Panc1 (cell line): ENCODE measurements at regions not wholly inside any gene's neighbourhood (a gene's known extent, or its start where the extent isn't known, plus 50 kb on each side); places are given as distances from the start of the nearest gene placed in this dataset.

Experiments used
- ATAC-seq: fragments of 200-7000 bp; cut with Tn5 transposase; 2 replicates; pipeline ENCODE4 v1.9.1; 2020; ENCODE audit warnings: mild to moderate bottlenecking, moderate library complexity
- BruUV-seq: library from RNA; stranded (reverse); fragments of 400-500 nt; replicated peaks from 2 replicates; lab custom pipeline; 2021; lab: Mats Ljungman, UMichigan
- CTCF ChIA-PET: fragments of 300-600 bp; sonication (Branson Sonifier 250); formaldehyde crosslinking; loops from one replicate; lab custom pipeline; 2022; ENCODE audit warnings: antibody characterized with exemption; lab: Charles Lee
- POLR2A ChIA-PET: fragments of 300-600 bp; sonication (Branson Sonifier 250); formaldehyde crosslinking; loops from one replicate; lab custom pipeline; 2022; ENCODE audit warnings: antibody characterized with exemption; lab: Charles Lee
- DNase-seq: peaks from one replicate; pipeline ENCODE4 v3.0.0-alpha.2; 2010; ENCODE audit warnings: low read depth, low spot score
- H3K27ac ChIP-seq: 2 replicates; pipeline ENCODE4 v1.5.1; 2011; ENCODE audit warnings: mild to moderate bottlenecking, low read length, inconsistent platforms
- H3K27me3 ChIP-seq: fragments of 200-500 bp; sonication (Bioruptor generic); 2 replicates; pipeline ENCODE4 v1.6.0; 2014; ENCODE audit warnings: low read length, inconsistent platforms; ENCODE audit not compliant: control insufficient read depth, insufficient read depth
- H3K36me3 ChIP-seq: fragments of 200-500 bp; sonication (Bioruptor generic); 2 replicates; pipeline ENCODE4 v1.5.1; 2014; ENCODE audit warnings: inconsistent platforms, mild to moderate bottlenecking, low read length, moderate library complexity; ENCODE audit not compliant: control insufficient read depth, insufficient read depth
- H3K4me1 ChIP-seq: 2 replicates; pipeline ENCODE4 v1.5.1; 2011; ENCODE audit warnings: inconsistent platforms, mild to moderate bottlenecking, low read length, moderate library complexity; ENCODE audit not compliant: control insufficient read depth, insufficient read depth
- H3K4me3 ChIP-seq, 2 experiments: 2 replicates each; pipeline ENCODE4 v1.5.1; 2011 to 2012; ENCODE audit warnings: low read depth in 2 of 2, low read length in 2 of 2, mild to moderate bottlenecking in 2 of 2, inconsistent platforms in 1 of 2, moderate library complexity in 1 of 2
- H3K9me3 ChIP-seq: fragments of 200-500 bp; sonication (Bioruptor generic); 2 replicates; pipeline ENCODE4 v1.5.1; 2014; ENCODE audit warnings: low read depth, mild to moderate bottlenecking, inconsistent platforms, low read length, moderate library complexity; ENCODE audit not compliant: control insufficient read depth, insufficient read depth
- CTCF ChIP-seq: fragments of 450-650 bp; IDR thresholded peaks from 2 replicates; pipeline ENCODE4 v1.5.1; 2017; ENCODE audit warnings: mild to moderate bottlenecking
- POLR2AphosphoS5 ChIP-seq: IDR thresholded peaks from 2 replicates; pipeline ENCODE4 v1.6.1; 2012; ENCODE audit warnings: mild to moderate bottlenecking, low read depth, low read length, moderate library complexity
- REST ChIP-seq, 2 experiments: IDR thresholded peaks; 2 replicates each; pipeline ENCODE4 v1.6.1; 2011 to 2012; ENCODE audit warnings: low read depth in 2 of 2, control low read depth in 1 of 2, low read length in 1 of 2, mild to moderate bottlenecking in 1 of 2, moderate library complexity in 1 of 2; ENCODE audit not compliant: insufficient read depth in 1 of 2
- SIN3A ChIP-seq: IDR thresholded peaks from 2 replicates; pipeline ENCODE4 v1.6.1; 2012; ENCODE audit warnings: low read depth, mild to moderate bottlenecking, low read length, moderate library complexity, borderline replicate concordance; ENCODE audit not compliant: insufficient read depth
- TCF7L2 ChIP-seq: IDR thresholded peaks from 2 replicates; pipeline ENCODE4 v1.6.1; 2011; ENCODE audit warnings: mild to moderate bottlenecking, low read depth, low read length, inconsistent platforms
- in situ Hi-C: cut with HindIII; loops from 2 replicates; pipeline ENCODE4 v1.10.0; 2016; ENCODE audit warnings: low sequenced_read_pairs, low pct_unique_long_range_greater_than_20kb
- intact Hi-C: fragments of 100-400 bp; cut with micrococcal nuclease; formaldehyde crosslinking; loops from one replicate; pipeline ENCODE4 v1.10.0; 2022; ENCODE audit not compliant: unreplicated experiment

GRCh38 chr3:64766440-64766839 lies 78.6 kb upstream of the ADAMTS9 start:
- Histone ChIP-seq H3K9me3 (no peaks in the 10 kb centered on the region), H3K27ac (no peak overlapping the region), H3K27me3 (no peaks in the 10 kb centered on the region), H3K36me3 (no peaks in the 10 kb centered on the region), H3K4me1 (no peaks in the 10 kb centered on the region), H3K4me3 (no peak overlapping the region)
- ATAC-seq (no peak), DNase-seq (no peak)
- CTCF ChIA-PET, result no interaction called here
- in situ Hi-C loops (no loop called here), intact Hi-C loops (no loop called here)
- POLR2A ChIA-PET, result no interaction called here
- no TSS peak for BruUV-seq
- no peak for TF ChIP-seq SIN3A
- no peak for TF ChIP-seq TCF7L2

DNA sequence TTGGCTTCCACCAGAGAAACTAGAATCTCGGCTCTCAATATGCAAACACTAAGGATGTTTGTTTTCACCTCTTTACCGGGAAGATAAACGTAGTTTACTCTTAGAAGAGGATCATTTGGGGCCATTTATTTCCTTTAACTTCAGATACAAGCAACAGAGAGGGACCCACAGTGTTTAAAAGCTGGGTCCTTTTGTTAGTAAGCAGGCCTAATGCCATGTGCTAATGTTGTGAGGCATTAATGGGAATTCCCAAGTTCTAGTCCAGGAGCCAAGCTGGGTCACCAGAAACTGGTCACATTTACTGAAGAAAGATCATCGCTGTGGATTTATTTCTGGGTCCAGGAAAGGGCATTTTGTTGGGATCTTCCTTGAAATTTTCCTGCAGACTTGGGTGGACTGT lies 78.1 kb upstream of the ADAMTS9 start:
- BruUV-seq, result no TSS peak
- ATAC-seq (no peak), DNase-seq (no peak)
- no peaks in the 10 kb centered on the region for H3K4me1 ChIP-seq
- TF ChIP-seq TCF7L2, result no peak
- TF ChIP-seq REST (IDR thresholded peaks at IDR 0.05; ENCODE audit: insufficient read depth in 1 of 2, low read depth in 2 of 2, low read length in 1 of 2), result no peak
- TF ChIP-seq POLR2AphosphoS5, result no peak
- TF ChIP-seq CTCF, result no peak
- H3K4me3 ChIP-seq, result no peak overlapping the region
- no peaks in the 10 kb centered on the region for H3K27me3 ChIP-seq
- no peak overlapping the region for H3K27ac ChIP-seq
- H3K36me3 ChIP-seq, result no peaks in the 10 kb centered on the region
- intact Hi-C loops, result no loop called here
- ChIA-PET POLR2A (no interaction called here), CTCF (no interaction called here)
- no peaks in the 10 kb centered on the region for H3K9me3 ChIP-seq
- in situ Hi-C loops, result no loop called here

- ATAC-seq, result no peak
- Histone ChIP-seq H3K4me3 (no peak overlapping the region), H3K27ac (no peak overlapping the region), H3K4me1 (no peaks in the 10 kb centered on the region), H3K27me3 (no peaks in the 10 kb centered on the region), H3K9me3 (no peaks in the 10 kb centered on the region), H3K36me3 (no peaks in the 10 kb centered on the region)
- no TSS peak for BruUV-seq
- ChIA-PET CTCF (no interaction called here), POLR2A (no interaction called here)
- intact Hi-C loops, result no loop called here
- DNase-seq, result no peak
- in situ Hi-C loops, result no loop called here
- no peak for TF ChIP-seq TCF7L2
- TF ChIP-seq CTCF, result no peak
- TF ChIP-seq POLR2AphosphoS5, result no peak
- no peak for TF ChIP-seq SIN3A
- TF ChIP-seq REST (IDR thresholded peaks at IDR 0.05; ENCODE audit: insufficient read depth in 1 of 2, low read depth in 2 of 2, low read length in 1 of 2), result no peak
Observed at GRCh38 chr3:64764386-64764929, 76.7 kb upstream of the ADAMTS9 start.
